HEK293T (cell line): ENCODE measurements at regions not wholly inside any gene's neighbourhood (a gene's known extent, or its start where the extent isn't known, plus 50 kb on each side); places are given as distances from the start of the nearest gene placed in this dataset.

Source experiments
- CTCF ChIA-PET: fragments of 350-600 bp; formaldehyde crosslinking; extraction: SDS; loops from one replicate; lab custom pipeline; 2021; ENCODE audit warnings: antibody characterized with exemption, inconsistent platforms; lab: Yijun Ruan, JAX
- POLR2A ChIA-PET: fragments of 350-600 bp; formaldehyde crosslinking; extraction: SDS; loops from one replicate; lab custom pipeline; 2020; ENCODE audit warnings: antibody characterized with exemption, inconsistent platforms; lab: Yijun Ruan, JAX
- DNase-seq: peaks from one replicate; pipeline ENCODE4 v3.0.0; 2012; ENCODE audit warnings: mixed read lengths; ENCODE audit errors: extremely low spot score
- ARNT ChIP-seq: fragments of 450-650 bp; IDR thresholded peaks from 2 replicates; pipeline ENCODE4 v1.6.1; 2017; ENCODE audit warnings: mild to moderate bottlenecking
- BHLHE40 ChIP-seq: fragments of 450-650 bp; IDR thresholded peaks from 2 replicates; pipeline ENCODE4 v1.6.1; 2016; ENCODE audit warnings: mild to moderate bottlenecking, moderate library complexity, borderline replicate concordance
- CTBP1 ChIP-seq: fragments of 450-650 bp; IDR thresholded peaks from 2 replicates; pipeline ENCODE4 v1.6.1; 2016; ENCODE audit warnings: borderline replicate concordance
- ELF4 ChIP-seq: fragments of 450-650 bp; IDR thresholded peaks from 2 replicates; pipeline ENCODE4 v1.6.1; 2017; ENCODE audit warnings: antibody characterized with exemption
- FOXA1 ChIP-seq: fragments of 450-650 bp; IDR thresholded peaks from 2 replicates; pipeline ENCODE4 v1.6.1; 2016; ENCODE audit warnings: mild to moderate bottlenecking
- FOXK2 ChIP-seq: fragments of 450-650 bp; IDR thresholded peaks from 2 replicates; pipeline ENCODE4 v1.6.1; 2016; ENCODE audit warnings: mild to moderate bottlenecking
- FOXM1 ChIP-seq: fragments of 450-650 bp; IDR thresholded peaks from 2 replicates; pipeline ENCODE4 v1.6.1; 2017; ENCODE audit warnings: mild to moderate bottlenecking, borderline replicate concordance
- HDGF ChIP-seq: fragments of 450-650 bp; IDR thresholded peaks from 2 replicates; pipeline ENCODE4 v1.6.1; 2017; ENCODE audit warnings: antibody characterized with exemption, borderline replicate concordance
- L3MBTL2 ChIP-seq: fragments of 450-650 bp; conservative IDR thresholded peaks from 2 replicates; pipeline ENCODE4 v1.6.1; 2016; ENCODE audit warnings: mild to moderate bottlenecking
- LEF1 ChIP-seq: fragments of 450-650 bp; IDR thresholded peaks from 2 replicates; pipeline ENCODE4 v1.6.1; 2017; ENCODE audit warnings: mild to moderate bottlenecking, borderline replicate concordance
- NFRKB ChIP-seq: fragments of 450-650 bp; IDR thresholded peaks from 2 replicates; pipeline ENCODE4 v1.6.1; 2016; ENCODE audit warnings: mild to moderate bottlenecking, moderate library complexity
- PKNOX1 ChIP-seq: fragments of 450-650 bp; IDR thresholded peaks from 2 replicates; pipeline ENCODE4 v1.6.1; 2016
- SP1 ChIP-seq: fragments of 450-650 bp; IDR thresholded peaks from 2 replicates; pipeline ENCODE4 v1.6.1; 2017
- SUZ12 ChIP-seq: fragments of 450-650 bp; IDR thresholded peaks from 2 replicates; pipeline ENCODE4 v1.6.1; 2016; ENCODE audit warnings: mild to moderate bottlenecking
- TARDBP ChIP-seq: fragments of 450-650 bp; IDR thresholded peaks from 2 replicates; pipeline ENCODE4 v1.6.1; 2016
- ZNF384 ChIP-seq: fragments of 450-650 bp; IDR thresholded peaks from 2 replicates; pipeline ENCODE4 v1.6.1; 2016

GRCh38 chr16:50866806-50867205, 124.9 kb downstream of the CYLD start:
- ChIA-PET CTCF (no interaction called here), POLR2A (no interaction called here)
- TF ChIP-seq FOXA1 (no peak), CTBP1 (no peak), LEF1 (no peak), FOXK2 (no peak), ARNT (no peak), NFRKB (no peak), FOXM1 (no peak)
- no peak for DNase-seq

GRCh38 chr16:50864386-50864785, 122.5 kb downstream of the CYLD start:
- POLR2A ChIA-PET: no interaction called here

GRCh38 chr16:50863644-50864144, 121.8 kb downstream of the CYLD start:
- no peak for DNase-seq
- ChIA-PET POLR2A (no interaction called here), CTCF (no interaction called here)

More at GRCh38 chr16:50864386-50864785, 122.5 kb downstream of the CYLD start:
- DNase-seq: no peak
- no peak for TF ChIP-seq FOXM1
- TF ChIP-seq BHLHE40: no peak
- no peak for TF ChIP-seq LEF1
- TF ChIP-seq ZNF384: no peak
- no peak for TF ChIP-seq TARDBP
- no peak for TF ChIP-seq FOXA1
- no peak for TF ChIP-seq PKNOX1
- no peak for TF ChIP-seq NFRKB
- TF ChIP-seq SUZ12: no peak
- TF ChIP-seq FOXK2: no peak
- no peak for TF ChIP-seq ELF4
- TF ChIP-seq SP1: no peak
- TF ChIP-seq HDGF: no peak
- TF ChIP-seq ARNT: no peak
- TF ChIP-seq L3MBTL2: no peak
- CTCF ChIA-PET: no interaction called here

GRCh38 chr16:50862818-50863643, 121.1 kb downstream of the CYLD start:
- TF ChIP-seq NFRKB (no peak), FOXM1 (no peak), ZNF384 (no peak), FOXK2 (no peak)
- CTCF ChIA-PET: no interaction called here
- POLR2A ChIA-PET: no interaction called here

More at GRCh38 chr16:50863644-50864144, 121.8 kb downstream of the CYLD start:
- TF ChIP-seq SUZ12: no peak
- TF ChIP-seq TARDBP: no peak
- TF ChIP-seq FOXA1: no peak
- no peak for TF ChIP-seq ELF4
- TF ChIP-seq L3MBTL2: no peak
- TF ChIP-seq LEF1: no peak
- TF ChIP-seq FOXM1: no peak
- no peak for TF ChIP-seq NFRKB
- TF ChIP-seq ZNF384: no peak
- TF ChIP-seq BHLHE40: no peak
- no peak for TF ChIP-seq SP1
- TF ChIP-seq ARNT: no peak
- TF ChIP-seq CTBP1: no peak
- TF ChIP-seq FOXK2: no peak

GRCh38 chr16:50861970-50862411, 120.1 kb downstream of the CYLD start:
- ChIA-PET POLR2A (no interaction called here), CTCF (interaction anchor here (0.9 to 1.2 kb wide), 2 partner anchors 22 to 55 kb away, joined by 3 to 4 read pairs; no protein-coding TSS in a partner anchor)
- TF ChIP-seq LEF1 (no peak), SP1 (no peak), BHLHE40 (no peak), TARDBP (no peak), FOXK2 (no peak), SUZ12 (no peak), L3MBTL2 (no peak), ZNF384 (no peak), NFRKB (no peak), FOXM1 (no peak), PKNOX1 (no peak), ELF4 (no peak), HDGF (no peak), CTBP1 (no peak), ARNT (no peak)
- no peak for DNase-seq

More at GRCh38 chr16:50862818-50863643, 121.1 kb downstream of the CYLD start:
- DNase-seq: no peak

GRCh38 chr16:50861451-50861850, 119.6 kb downstream of the CYLD start:
- DNase-seq: no peak
- ChIA-PET POLR2A (no interaction called here), CTCF (interaction anchor here (0.9 to 1.2 kb wide), 2 partner anchors 22 to 55 kb away, joined by 3 to 4 read pairs; no protein-coding TSS in a partner anchor)
- TF ChIP-seq PKNOX1 (no peak), L3MBTL2 (no peak), ELF4 (no peak), ARNT (no peak)
